Stimulated activated CD8-positive, alpha-beta memory T cell treated with anti-CD3 and anti-CD28 coated beads, Interleukin-15, amount 100 ng/mL, for 48 hours (primary cell): ENCODE measurements at regions not wholly inside any gene's neighbourhood (a gene's known extent, or its start where the extent isn't known, plus 50 kb on each side); places are given as distances from the start of the nearest gene placed in this dataset.

Experiments used
- DNase-seq, 2 donors: peaks; one replicate each; pipeline ENCODE4 v3.0.0-alpha.2; 2020; ENCODE audit warnings: low read depth in 2 of 2

DNA sequence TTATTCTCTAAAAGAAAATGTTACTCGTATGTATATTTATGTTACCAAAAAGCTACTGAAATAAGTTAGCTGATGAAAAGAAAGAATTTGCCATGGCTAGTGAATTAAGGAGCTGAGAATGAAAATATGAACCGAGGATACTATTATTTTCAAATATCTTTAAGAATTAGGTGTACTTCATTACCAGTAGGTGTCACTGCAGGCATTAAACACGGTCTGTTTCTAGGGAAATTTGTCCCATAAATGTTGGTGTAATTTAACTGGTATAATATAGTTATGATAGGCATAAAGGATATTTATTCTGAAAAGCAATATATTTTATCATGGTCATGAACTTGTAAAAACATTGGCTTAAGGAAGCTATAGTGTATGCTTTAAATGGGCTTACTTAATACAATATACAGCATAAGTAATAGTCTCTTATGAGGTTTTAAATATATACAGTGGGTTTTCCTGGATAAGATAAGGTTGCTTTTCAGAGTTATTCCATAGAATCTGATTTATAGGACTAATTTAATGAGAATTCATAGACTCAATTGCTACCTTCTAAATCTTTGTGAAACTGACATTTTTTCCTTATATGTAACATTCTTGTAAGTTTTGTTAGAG lies 72.4 kb upstream of the MPDZ start:
- no peak for DNase-seq

DNA sequence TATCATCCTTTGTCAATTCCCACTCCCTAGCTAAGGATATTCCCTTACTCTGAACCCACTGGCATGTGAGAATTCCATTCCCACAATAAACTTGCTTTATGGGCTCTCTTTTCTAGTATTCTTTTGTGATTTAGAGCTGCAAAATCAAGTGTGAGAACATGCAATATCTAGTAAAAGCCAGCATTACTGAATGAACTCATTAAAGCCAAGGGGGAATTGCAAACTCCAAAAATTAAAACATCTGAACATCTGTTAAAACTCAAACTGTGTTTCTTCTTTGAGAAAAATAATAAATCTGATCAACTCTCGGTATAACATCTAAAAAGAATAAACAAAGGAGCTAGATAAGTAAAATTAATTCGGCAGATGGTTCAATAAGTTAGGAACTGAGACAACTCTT lies 53.1 kb upstream of the MPDZ start:
- no peak for DNase-seq

DNA sequence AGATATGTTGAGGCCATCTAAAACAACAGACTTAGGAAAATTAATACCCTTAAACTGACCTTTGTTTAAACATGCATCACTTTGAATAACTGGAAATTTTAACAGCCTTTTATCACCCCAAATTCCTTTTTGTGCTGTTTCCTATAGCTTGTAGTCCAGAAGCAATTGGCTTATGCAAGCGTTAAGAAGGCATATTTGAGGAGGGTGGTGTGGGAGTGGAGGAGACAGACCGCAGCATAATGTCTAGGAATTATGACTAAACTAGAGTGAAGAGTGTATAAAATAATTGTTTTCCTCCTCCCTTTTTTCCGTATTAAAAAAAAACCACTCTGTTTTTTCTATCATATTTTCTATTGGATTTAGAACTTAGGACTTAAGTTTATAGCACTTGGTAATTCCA lies 51.8 kb upstream of the MPDZ start:
- DNase-seq: no peak

DNA sequence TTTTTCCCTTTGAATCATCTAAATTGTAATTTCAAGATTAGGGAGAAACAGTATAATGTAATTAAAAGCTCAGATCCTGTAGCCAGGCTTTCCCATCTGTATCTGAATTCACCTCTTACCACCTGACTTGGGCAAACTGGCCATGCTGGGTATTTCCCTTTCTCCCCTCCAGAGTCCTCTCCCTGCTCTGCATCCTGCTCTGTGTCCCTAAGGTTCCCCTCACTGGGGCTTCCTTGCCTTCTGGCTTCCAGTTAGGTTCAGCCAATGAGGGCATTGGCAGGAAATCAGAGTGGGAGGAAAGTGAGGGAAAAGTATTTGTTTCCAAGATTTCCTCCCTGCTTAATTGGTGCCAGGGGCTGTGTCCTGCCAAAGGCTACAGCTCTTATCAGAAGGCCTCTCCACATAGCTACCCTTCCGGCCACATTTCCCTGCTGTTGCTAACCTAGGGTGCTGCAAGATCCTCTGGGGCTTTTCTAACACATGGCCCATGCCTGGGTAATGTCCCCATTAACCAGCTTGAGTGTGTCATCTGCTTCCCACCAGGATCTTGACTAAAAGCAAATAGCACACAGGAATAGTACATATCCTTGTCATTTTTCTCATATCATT lies 51.0 kb upstream of the MPDZ start:
- no peak for DNase-seq
